Ureter (tissue), 1 donor: ENCODE measurements at regions not wholly inside any gene's neighbourhood (a gene's known extent, or its start where the extent isn't known, plus 50 kb on each side); places are given as distances from the start of the nearest gene placed in this dataset.

ENCODE experiments used
- DNase-seq: peaks from one replicate; pipeline ENCODE4 v3.0.0-alpha.2; 2020; ENCODE audit warnings: low spot score
- donor health status: DM: yes; HTN: yes; CAD: no.

DNA sequence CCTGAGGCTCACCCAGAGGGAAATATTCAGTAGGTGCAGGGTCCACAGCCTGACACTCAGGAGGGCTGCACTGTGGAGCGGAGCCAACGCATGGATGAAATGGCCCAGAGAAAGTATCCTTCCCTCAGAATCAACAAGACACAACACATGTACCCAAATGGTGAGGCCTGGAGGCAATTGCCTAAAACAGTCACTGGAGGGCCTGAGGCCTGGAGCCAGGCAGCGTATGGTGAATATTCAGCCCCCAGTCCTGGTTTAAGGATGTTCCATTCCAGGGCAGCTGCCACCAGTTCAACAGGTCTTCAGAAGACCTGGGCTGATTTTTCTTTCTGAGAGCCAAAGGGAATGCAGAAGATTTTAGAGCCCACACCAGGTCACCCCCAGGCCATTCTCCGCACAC, 264.8 kb downstream of the INSC start:
- no peak for DNase-seq

DNA sequence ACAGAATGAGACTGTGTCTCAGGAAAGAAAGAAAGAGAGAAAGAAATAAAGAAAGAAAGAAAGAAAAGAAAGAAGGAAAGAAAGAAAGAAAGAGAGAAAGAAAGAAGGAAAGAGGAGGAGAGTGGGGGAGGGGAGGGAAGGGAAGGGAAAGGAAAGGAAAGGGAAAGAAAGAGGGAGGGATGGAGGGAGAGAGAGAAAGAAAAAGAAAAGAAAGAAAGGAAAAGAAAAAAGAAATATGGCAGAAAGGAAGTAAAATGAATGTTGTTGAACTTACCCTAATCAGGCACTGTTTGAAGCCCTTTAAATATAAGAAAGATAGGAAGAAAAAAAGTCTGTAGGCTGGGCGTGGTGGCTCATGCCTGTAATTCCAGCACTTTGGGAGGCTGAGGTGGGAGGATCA, 276.1 kb downstream of the INSC start:
- no peak for DNase-seq

DNA sequence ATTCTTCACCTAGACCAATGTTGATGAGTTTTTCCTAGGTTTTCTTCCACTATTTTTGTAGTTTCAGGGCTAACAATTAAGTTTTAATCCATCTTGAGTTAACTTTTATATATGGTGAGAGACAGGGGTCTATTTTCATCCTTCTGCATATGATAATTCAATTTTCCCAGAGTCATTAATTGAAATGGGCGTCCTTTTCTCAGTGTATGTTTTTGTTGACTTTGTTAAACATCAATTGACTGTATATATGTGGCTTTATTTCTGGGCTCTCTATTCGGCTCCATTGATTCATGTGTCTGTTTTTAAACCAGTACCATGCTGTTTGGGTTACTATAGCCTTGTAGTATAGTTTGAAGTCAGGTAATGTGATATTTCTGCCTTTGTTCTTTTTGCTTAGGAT, 282.1 kb downstream of the INSC start:
- DNase-seq = no peak

DNA sequence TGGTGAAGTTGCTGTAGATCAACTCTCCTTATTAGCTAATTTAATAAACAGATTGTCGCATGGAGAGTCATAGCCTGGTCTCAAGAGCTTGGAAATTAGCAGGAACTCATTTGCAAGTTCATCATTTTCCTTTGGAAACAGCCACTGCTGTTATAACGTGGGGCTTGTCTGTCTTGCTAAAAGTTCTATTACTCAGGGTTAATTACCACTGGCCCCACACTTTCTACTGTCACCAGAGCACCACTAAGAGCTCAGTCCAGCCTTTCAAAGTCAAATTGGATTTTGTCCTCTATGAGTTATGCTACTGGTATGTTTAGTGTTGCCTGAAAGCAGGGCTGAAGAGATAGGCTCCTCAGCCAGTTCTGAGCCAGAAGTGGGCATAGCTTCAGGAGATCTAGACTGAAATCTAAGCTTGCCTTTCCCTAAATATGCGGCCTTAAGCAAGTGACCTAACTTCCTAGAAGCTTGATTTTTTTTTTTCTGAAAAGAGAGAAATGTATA, 292.2 kb downstream of the INSC start:
- no peak for DNase-seq

DNA sequence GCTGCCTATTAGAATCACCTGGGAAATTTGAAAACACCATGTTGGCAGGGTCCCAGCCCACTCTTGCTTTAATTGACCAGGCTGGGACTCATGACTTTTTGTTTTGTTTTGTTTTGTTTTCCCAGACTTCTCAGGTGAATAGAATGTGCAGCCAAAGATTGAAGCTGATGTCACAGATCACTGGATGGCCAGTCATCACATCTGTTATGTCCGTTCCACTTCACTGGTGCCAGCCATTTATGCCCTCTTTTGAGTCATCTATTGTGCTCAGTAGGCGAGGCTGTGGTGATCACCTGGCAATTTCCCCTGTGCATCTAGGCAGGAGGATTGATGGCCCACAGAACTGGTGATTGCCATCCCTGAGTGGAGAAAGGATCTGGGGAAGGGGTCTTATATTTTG, 297.3 kb downstream of the INSC start:
- no peak for DNase-seq

DNA sequence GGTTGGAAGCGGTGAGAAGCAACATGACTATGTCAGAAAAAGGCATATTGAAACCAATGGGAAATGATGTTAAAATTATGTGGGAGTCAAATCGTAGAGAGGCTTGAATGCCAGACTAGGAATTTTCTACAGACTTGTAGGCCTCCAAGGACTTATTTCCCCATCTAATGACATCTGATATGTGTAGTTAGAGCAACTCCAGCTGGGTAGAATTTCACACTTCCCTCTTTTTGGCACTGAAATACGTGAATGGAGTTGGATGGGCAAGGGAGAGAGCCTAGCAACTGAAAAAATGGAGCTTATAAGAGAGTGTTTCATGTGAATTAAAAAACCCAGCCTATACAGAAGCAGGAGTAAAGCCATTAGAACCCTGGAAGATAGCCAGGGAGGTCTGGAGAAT, 304.2 kb downstream of the INSC start:
- DNase-seq = no peak

DNA sequence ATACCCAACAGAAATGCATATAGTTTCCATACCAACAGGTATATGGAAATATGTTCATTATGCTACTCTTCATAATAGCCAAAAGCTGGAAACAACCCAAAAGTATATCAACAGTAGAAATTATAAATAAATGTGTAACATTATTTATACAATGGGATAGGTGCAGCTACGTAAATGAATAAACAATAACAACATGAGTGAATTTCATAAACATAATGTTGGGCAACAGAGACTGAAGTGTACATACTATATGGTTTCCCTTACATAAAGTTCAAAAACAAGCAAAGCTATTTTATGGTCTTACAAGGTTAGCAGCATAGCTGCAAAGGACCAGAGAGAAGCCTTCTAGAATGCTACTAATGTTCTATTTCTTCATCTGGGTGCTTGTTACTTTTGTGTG, 305.0 kb downstream of the INSC start:
- DNase-seq = no peak

DNA sequence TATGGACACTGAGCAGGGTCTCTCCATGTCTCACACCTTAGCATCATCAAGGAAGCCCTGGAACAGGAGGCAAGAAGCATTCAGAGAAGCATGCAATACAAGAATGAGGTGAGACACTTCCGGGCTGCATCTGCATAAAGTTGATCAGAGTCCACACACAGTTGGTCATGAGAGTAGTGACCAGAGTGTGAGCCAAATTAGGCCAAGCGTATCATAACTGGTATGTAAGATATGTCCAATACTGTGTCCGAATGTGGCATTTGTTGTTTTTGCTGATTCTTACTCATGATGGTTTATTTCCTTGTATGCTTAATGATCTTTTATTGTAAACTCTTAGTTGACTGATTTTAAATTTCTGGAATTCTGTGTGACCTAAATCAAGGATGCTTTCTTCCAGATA, 315.7 kb downstream of the INSC start:
- DNase-seq = no peak

DNA sequence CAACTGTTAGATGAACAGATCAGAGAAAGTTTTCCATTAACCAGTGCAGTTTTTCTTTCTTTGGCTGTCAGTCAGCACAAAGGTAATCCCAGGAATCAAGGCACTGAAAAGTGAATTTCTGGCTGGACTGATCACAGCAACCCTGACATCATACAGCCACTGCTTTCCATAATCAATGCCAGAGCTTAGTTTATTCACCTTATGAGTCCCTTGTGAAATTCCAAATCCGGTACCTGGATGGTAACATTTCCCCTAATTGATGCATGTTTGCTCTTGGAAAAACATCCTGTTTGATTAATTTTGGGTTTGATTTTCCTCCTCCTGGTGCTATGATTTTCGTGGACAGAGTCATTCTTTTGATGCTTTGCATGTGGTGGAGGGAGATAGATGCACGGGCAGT, 319.8 kb downstream of the INSC start:
- DNase-seq = no peak

DNA sequence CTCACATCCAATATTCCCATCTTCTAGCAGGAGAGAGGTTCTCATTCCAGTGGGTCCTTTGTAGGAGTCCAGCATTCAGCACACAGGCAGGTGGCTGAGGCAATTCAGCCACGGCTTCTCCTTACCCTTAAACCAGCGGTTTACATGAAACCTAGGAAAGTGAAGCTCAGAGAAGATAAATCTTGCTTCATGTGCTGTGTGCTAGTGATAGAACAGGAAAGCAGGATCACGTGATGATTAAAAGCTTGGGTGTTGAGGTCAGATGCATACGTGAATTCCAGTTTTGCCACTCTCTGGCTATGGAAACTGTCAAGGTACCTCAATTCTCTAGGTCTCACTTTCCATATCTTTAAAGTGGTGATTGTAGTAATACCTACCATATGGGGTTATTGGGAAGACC, 331.6 kb downstream of the INSC start:
- DNase-seq = no peak

DNA sequence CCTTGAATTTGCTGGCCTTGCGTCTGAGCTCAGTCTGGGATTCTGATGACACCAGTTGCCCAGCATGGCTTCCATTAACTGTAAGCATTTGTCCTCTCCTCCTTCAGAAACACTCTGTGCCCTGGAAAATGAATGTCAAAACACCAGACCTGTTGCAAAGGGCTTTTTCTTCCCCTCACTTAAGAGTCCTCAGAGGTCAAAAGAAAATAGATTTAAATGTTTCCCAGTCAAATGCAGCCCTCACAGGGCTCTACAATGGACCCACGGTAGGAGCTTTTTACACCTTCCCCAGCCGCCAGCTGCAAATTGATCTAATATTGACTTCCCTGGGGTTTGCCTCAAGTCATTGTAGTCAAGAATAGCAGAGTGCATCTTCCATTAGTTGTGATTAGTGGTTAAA, 332.2 kb downstream of the INSC start:
- DNase-seq = no peak

DNA sequence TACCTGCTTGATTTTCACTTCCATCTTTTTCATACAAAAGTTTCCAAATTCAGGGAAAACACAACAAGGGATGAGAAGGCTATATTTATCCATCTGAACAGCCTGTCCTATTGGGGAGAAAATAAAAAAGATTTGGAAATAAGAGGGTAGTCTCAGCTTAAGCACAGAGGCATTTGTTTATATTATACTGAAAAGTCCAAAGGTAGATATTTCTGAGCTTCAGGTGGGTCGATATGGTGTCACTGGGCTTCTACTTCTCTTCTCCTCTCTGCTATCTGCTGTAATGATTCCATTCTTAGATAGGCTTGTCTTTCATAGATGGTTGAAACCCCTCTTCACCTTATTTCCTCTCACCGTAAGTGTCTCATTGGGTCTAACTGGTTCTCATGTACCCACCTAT, 337.0 kb downstream of the INSC start:
- no peak for DNase-seq

DNA sequence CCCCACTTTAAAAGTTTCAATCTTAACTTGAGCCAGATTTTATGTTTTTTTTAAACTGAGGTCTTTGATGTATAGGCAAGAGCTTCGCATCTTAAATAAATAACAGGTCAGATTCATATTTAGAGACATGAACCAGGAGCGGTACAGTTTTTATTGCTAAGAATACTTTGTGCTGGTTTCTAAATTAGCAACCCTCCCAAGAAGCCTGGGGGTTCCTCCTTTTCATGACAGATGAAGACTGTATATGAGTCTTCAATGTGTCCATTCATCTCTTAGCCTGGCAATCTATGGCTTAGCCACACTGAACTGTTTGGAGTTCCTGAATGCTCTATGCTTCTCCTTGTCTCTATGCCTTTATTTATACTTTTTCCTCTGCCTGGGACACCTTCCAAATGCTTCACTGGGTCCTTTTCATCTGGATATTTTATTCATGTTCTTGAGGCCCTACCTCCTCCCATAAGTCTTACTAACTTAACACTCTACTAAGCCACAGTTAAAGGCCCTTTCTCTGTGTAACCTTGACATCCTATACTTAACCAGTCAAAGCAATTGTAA, 338.6 kb downstream of the INSC start:
- DNase-seq = no peak

DNA sequence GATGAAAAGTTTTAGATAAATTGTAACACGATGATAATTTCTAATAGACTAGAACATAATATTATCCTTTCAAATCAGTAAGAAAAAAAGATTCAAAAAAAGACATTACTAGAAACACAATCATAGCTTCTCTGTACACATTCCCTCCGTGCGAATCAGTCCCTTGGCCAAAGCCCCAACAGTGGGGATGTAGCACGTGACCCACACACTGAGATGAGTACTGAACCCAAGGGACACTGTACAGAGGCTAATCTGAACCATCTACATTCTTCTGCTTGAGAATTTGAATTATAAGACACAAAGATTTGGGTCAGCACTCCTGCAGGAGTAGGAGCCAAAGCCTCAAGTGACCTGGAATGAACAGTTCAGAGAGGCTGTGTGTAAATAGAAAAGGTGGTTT, 353.7 kb downstream of the INSC start:
- DNase-seq = no peak

DNA sequence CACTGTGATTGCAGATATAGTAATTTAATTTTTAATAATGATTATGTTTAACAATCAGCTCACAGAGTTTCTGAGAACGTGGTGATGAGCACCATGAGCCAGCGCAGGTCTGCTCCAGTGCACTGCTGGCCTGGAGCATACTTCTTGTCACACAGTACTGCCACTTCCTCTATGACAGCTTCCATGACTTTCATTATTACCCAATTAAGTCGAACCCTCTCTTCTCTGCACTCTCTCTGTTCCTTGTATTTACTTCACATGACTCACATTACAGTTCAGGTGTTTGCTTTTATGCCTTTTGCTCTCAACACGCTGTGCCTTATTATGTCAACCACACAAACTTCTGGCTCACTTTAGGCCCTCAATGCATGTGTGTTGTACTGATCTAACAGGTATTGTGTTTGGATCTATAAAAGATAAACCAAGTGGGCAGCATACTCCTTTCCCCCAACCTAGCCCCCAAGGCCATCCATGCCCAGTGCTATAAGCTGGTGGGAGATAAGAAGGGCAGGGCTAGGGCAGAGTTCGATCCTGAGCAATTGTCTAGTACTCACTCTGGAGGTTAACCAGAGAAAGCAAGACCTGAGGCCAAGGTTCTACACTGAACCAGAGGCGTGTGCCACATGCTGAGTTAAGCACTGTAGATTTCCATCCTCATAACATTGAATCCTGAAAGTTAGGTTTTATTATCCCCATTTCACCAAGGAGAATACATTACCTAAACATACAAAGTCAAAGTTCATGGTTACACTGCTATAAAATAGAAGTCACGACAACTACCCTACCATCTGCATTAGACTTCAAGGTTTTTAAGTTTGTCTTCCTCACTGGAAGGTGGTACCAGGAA, 356.5 kb downstream of the INSC start:
- no peak for DNase-seq

DNA sequence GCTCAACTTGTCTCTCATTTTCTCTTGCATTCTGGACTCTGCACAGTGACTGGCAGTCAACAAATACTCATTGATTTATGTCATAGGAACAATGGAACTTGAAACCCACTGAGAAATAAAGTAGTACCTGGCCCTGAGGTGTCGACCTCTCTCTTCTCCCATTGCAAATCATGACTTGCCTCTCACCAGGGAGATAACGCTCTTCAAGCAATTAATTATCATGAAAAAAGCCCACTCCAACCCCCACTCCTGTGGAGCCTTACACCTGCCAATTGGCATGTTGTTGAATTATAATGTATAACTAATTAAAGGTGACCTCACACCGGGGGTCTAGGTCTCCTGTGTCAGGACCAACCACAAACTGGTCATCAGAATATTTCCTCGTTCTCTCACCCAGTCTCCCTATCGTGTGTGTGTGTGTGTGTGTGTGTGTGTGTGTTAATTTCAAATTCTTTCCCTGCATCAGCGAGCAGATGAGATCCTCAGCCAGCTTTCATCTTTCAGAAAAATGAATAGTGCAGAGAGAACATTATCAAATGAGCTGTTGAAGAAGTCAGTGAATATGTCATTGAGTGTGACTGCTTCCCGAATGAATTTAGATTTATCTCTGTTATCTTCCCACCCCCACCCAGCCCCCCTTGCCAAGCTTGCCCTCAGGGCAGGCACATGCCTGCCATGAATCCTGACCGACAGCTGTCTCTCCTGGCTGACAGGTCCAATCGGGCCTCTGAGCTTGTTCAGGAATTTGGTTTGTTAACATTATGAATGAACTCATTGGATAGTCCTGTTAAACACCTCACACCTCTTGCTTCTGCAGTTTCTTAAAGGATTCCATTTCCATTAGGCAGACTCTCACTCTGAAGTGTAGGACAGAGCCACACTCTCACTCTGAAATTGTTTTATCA, 357.4 kb downstream of the INSC start:
- DNase-seq = no peak

DNA sequence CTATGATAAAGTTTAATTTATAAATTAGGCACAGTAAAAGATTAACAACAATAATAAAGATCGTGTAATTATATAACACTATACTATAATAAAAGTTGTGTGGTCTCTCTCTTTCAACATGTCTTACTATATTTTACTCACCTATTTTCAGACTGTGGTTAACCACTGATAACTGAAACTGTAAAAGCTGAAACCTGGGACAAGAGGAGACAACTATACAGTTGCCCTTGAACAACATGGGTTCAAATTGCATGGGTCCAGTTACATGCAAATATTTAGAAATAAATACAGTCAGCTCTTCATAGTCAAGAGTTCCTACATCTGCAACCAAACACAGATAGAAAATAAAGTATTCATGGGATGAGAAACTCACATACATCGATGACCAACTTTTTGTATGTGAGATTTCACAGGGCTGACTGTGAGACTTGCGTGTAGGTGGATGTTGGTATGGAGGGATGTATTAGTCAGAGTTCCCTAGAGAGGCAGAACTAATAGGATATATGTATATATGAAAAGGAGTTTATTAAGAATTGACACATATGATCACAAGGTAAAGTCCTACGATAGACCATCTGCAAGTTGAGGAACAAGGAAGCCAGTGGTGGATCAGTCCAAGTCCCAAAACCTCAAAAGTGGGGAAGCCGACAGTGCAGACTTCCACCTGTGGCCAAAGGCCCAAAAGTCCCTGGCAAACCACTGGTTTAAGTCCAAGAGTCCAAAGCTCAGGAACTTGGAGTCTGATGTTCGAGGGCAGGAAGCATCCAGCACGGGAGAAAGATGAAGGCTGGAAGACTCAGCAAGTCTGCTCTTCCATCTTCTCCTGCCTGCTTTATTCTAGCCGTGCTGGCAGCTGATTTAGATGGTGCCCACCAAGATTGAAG, 359.5 kb downstream of the INSC start:
- DNase-seq = no peak

DNA sequence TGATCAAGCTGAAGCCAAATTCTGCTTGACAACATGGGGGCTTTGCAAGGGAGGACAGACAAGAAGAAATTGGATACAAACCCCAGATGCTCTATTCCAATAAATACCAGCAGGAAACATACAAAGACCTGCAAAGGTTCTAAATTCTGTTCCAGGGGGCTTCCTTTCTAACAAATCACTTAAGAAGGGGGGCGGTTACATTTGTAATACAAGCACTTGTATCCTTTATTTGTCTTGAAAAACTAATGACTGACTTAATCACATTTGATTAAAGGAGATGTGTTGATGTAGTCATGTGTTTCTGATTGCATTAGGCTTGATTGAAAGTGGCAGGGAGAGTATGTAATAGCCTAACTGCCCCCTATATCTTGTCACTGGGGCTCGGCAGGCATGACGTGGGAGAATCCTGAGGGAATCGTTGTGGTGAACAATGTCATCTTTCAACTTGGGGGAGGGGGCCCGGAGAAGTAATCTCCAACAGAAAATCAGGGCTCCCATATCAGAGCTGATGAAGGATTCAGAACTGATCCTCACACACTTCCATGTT, 361.7 kb downstream of the INSC start:
- DNase-seq = no peak

DNA sequence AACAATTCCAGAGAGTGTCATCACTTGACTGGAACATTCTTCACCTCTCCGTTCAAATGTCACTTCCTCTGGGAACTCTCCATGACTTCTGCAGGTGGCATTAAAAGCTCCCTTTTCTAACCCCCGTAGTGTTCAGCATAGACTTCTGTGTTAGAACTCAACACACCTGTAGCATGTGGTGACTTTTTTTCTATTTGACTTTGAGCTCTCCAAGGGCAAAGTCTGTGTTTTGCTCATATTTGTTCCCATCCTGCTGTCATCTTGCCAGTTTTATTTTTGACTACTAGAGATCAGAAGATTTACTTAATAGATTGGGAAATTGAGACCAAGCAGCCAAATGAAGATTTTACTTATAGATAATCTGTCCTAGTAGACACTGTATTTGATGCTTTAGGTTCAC, 367.1 kb downstream of the INSC start:
- no peak for DNase-seq

DNA sequence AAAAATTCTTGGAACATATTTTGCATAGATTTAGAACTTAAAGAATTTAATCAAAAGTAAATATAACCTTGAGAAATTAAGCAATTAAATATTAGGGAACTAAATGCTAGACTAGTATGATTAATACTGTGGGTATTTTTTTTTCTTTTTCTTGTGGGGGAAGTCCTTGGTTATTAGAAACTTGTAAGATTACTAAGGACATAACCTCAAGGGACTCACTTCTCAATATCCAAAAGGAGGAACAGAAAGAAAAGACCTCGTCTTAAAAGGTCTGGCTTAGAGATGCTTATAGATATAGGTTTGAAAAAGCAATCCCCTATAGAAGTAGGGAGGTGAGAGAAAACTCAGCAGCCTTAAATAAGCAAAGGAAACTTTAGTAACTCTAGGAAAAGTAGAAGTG, 368.5 kb downstream of the INSC start:
- DNase-seq = no peak

DNA sequence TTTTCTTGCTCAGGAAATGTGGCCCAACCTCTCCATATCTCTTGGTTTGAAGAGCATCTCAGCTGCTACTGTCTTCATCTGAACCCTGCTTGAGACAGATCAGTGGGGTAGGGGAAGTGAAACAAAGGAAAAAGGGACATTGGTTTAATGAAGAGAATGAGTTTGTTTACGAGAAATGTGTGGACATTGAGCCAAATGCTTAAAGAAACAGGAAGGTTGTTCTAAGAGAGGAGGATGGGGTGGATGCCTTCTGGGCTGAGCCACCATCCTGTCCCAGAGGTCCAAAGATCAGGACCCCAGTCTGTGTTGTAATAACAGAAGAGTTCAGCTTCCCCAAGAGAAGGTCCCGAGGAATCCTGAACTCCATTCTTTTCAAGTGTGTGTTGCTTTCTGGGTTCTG, 369.7 kb downstream of the INSC start:
- no peak for DNase-seq
